ENCODE measurements at regions not wholly inside any gene's neighbourhood (a gene's known extent, or its start where the extent isn't known, plus 50 kb on each side); places are given as distances from the start of the nearest gene placed in this dataset.

DNA sequence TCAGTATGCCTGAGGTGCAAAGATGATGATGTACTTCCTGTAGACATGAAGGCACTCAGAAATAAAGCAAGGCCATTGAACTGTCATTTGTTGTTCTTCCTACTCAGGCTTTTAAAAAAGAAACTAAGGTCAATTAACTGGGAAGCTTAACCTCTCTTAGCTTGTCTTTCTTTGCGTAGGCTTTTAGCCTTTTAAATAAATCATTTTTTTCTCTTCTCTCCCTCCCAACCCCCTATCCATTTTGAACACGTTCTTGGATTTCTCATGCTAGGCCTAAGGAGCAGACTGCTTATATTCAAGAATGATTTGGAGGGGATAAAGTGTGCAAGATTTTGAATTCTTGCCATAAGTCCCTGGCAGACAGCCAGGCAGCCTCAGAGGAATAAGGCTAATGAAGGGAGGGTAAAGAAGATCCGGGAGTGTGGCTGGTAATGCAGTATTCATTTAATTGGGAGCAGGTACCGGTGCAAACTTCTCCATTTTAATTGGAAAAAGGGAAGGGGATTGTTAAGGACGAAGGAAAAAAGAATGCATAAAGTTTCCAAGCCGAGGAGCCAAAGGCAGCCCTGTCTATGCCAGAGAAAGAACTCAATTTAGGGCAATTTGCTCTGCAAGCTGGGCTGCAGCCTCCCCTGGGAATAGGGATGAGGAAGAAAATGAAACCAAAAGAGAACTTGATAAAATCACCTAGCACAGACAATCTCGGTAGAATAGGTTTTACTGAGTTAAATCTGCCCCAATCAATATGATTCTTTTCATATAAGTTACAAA is 343.8 kb upstream of the MMS22L start:
- DNase-seq (no peak), ATAC-seq (no peak)
- TF ChIP-seq, protein P1, sequence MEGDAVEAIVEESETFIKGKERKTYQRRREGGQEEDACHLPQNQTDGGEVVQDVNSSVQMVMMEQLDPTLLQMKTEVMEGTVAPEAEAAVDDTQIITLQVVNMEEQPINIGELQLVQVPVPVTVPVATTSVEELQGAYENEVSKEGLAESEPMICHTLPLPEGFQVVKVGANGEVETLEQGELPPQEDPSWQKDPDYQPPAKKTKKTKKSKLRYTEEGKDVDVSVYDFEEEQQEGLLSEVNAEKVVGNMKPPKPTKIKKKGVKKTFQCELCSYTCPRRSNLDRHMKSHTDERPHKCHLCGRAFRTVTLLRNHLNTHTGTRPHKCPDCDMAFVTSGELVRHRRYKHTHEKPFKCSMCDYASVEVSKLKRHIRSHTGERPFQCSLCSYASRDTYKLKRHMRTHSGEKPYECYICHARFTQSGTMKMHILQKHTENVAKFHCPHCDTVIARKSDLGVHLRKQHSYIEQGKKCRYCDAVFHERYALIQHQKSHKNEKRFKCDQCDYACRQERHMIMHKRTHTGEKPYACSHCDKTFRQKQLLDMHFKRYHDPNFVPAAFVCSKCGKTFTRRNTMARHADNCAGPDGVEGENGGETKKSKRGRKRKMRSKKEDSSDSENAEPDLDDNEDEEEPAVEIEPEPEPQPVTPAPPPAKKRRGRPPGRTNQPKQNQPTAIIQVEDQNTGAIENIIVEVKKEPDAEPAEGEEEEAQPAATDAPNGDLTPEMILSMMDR (IDR thresholded peaks at IDR 0.05): no peak
- H3K9me3 ChIP-seq: no peaks in the 10 kb centered on the region
- no peak overlapping the region for H3K27ac ChIP-seq
- peak overlapping the region; percentile 20 for H3K4me3 ChIP-seq
- intact Hi-C loops (cut with DNase I): no loop called here
- no peaks in the 10 kb centered on the region for H3K36me3 ChIP-seq
- no peaks in the 10 kb centered on the region for H3K4me1 ChIP-seq
- no peaks in the 10 kb centered on the region for H3K27me3 ChIP-seq (ENCODE audit: low read depth)

DNA sequence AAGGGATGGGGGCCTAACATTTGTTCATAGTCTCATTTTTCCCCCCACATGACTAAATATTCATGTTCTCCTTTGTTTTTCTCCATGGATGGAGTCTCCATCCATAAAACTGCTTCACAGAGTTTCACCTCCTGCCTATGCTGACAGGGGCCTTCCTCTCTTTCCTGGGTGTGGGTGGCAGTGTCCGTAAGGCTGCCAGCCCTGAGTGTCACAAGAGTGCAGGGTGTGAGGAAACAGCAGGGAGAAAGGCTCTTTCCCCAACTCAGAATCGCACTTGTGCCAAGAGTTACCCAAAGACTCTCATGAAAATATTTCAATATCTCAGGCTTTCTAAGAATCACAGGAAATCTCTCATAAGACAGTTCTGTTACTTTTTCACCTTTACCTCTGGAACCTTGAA is 346.2 kb upstream of the MMS22L start:
- Histone ChIP-seq H3K4me1 (no peaks in the 10 kb centered on the region), H3K27ac (no peak overlapping the region), H3K27me3 (ENCODE audit: low read depth) (no peaks in the 10 kb centered on the region), H3K36me3 (no peaks in the 10 kb centered on the region), H3K9me3 (no peaks in the 10 kb centered on the region), H3K4me3 (no peak overlapping the region)
- no peak for ATAC-seq
- intact Hi-C loops (cut with DNase I): no loop called here
- DNase-seq: no peak
- TF ChIP-seq, protein P1 (IDR thresholded peaks at IDR 0.05): no peak

DNA sequence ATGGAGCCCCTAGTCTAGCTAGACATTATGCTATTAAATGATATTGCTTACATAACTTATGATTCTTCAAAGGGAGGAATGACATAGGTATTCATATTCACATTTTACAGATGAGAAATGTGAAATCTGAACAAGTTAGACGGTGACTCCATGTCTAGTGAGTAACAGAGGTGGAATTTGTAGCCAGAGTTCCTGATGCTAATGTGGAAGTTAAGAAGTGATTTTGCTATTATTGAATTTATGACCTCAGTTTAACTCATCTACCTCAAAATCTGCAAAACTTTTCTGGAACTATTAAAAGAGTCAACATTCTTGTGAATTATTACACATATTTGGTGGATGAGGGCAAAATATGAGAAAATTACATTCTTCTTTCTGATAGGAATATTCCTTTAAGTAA is 347.6 kb upstream of the MMS22L start:
- no peak overlapping the region for H3K27ac ChIP-seq
- DNase-seq (no peak), ATAC-seq (no peak)
- H3K4me3 ChIP-seq: no peak overlapping the region
- H3K9me3 ChIP-seq: no peaks in the 10 kb centered on the region
- H3K4me1 ChIP-seq: no peaks in the 10 kb centered on the region
- H3K27me3 ChIP-seq (ENCODE audit: low read depth): no peaks in the 10 kb centered on the region
- TF ChIP-seq, protein P1 (IDR thresholded peaks at IDR 0.05): no peak
- intact Hi-C loops (cut with DNase I): no loop called here
- no peaks in the 10 kb centered on the region for H3K36me3 ChIP-seq

DNA sequence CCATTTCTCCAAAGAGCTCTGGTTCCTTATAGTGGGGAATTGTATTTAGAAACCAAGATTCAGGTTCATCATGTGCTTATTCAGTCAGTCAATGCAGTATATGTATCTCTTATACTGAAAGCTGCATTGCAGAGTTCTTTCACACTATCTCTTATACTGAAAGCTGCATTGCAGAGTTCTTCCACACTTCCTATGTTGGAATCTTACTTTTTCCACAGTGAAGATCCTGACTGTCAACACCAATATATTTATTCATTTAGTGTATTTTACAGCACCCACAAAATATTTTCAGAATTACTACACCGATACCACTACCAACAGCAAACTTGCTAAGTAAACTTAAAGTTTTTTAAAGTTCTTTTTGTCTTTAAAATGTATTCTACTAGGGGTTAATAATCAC is 349.3 kb upstream of the MMS22L start:
- Histone ChIP-seq H3K4me1 (no peaks in the 10 kb centered on the region), H3K27ac (no peak overlapping the region), H3K36me3 (no peaks in the 10 kb centered on the region), H3K9me3 (peaks cover 2% of the 10 kb centered on the region), H3K4me3 (no peak overlapping the region), H3K27me3 (ENCODE audit: low read depth) (no peaks in the 10 kb centered on the region)
- DNase-seq (no peak), ATAC-seq (no peak)
- intact Hi-C loops (cut with DNase I): no loop called here
- TF ChIP-seq, protein P1 (IDR thresholded peaks at IDR 0.05): no peak

DNA sequence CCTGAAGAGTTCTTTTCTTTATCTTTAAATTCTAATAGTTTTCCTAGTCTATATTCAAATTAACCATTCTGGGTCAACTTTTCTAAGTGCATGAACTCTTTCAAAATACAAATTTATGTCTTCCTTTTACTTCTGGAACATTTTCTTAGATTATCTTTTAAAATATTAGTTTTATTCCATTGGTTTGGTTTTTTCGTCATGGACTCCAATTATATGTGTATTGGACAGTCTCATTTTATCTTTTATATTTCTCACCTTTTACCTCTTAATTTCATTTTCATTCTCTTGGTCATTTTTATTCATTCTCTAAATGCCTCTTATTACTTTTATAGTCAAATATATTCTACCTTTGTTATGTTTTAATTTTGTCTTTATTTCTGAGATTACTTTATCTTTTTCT is 356.7 kb upstream of the MMS22L start:
- peaks cover 14% of the 10 kb centered on the region for H3K9me3 ChIP-seq
- no peak for DNase-seq
- no peak for ATAC-seq
- H3K36me3 ChIP-seq: no peaks in the 10 kb centered on the region
- no peaks in the 10 kb centered on the region for H3K4me1 ChIP-seq
- H3K4me3 ChIP-seq: no peak overlapping the region
- TF ChIP-seq, protein P1 (IDR thresholded peaks at IDR 0.05): no peak
- no peak overlapping the region for H3K27ac ChIP-seq
- intact Hi-C loops (cut with DNase I): no loop called here
- no peaks in the 10 kb centered on the region for H3K27me3 ChIP-seq (ENCODE audit: low read depth)
